Gastrocnemius medialis (tissue), 4 donors: ENCODE measurements at regions not wholly inside any gene's neighbourhood (a gene's known extent, or its start where the extent isn't known, plus 50 kb on each side); places are given as distances from the start of the nearest gene placed in this dataset.
"Not testable (repeated sequence)": the region's sequence is repeated elsewhere in the genome, so short reads cannot be mapped to it uniquely, and the experiment has no call there.

Experiments
- ATAC-seq, 2 donors: fragments of 150-250 bp; one replicate each; pipeline ENCODE4 v1.9.1; 2016
- DNase-seq, 2 donors: peaks; one replicate each; pipeline ENCODE4 v3.0.0-alpha.2; 2019
- H3K27ac ChIP-seq, 4 donors: fragments of 200-600 bp; sonication (generic); 1 replicate in 1 of 4; 2 replicates in 3 of 4; pipeline ENCODE4 v1.5.1; 2016 to 2018; ENCODE audit warnings: mild to moderate bottlenecking in 2 of 4, moderate library complexity in 1 of 4
- H3K27me3 ChIP-seq, 3 donors: fragments of 200-600 bp; sonication (generic) in 2 of 3; 1 replicate in 1 of 3; 2 replicates in 2 of 3; pipeline versions ENCODE4 v1.5.1 to v1.6.0; 2016 to 2019; ENCODE audit warnings: mild to moderate bottlenecking in 1 of 3, moderate library complexity in 1 of 3
- H3K36me3 ChIP-seq, 2 donors: fragments of 200-600 bp; sonication (generic) in 1 of 2; one replicate each; pipeline ENCODE4 v1.5.1; 2017 to 2018
- H3K4me1 ChIP-seq, 2 donors: fragments of 200-600 bp; sonication (generic) in 1 of 2; one replicate each; pipeline ENCODE4 v1.5.1; 2016 to 2017; ENCODE audit warnings: mild to moderate bottlenecking in 2 of 2
- H3K4me3 ChIP-seq, 4 donors: fragments of 200-600 bp; sonication (generic) in 3 of 4; 1 replicate in 1 of 4; 2 replicates in 3 of 4; pipeline ENCODE4 v1.5.1; 2016 to 2019; ENCODE audit warnings: mild to moderate bottlenecking in 2 of 4
- H3K9me3 ChIP-seq, 3 donors: fragments of 200-600 bp; sonication (generic) in 2 of 3; 1 replicate in 1 of 3; 2 replicates in 2 of 3; pipeline ENCODE4 v1.5.1; 2016 to 2019
- POLR2A ChIP-seq, 2 donors: fragments of 450-650 bp; IDR thresholded peaks; one replicate each; pipeline ENCODE4 v1.6.1; 2017; ENCODE audit warnings: antibody characterized with exemption in 2 of 2, mild to moderate bottlenecking in 2 of 2, moderate library complexity in 2 of 2
- in situ Hi-C, 4 donors: fragments of 200-750 bp; cut with MboI; loops; one replicate each; pipeline versions ENCODE4 v1.15.0 to v1.8.0; 2017; ENCODE audit warnings: low sequenced_read_pairs in 4 of 4
- intact Hi-C: fragments of 100-400 bp; cut with DNase I; formaldehyde crosslinking; loops from one replicate; pipeline ENCODE4 v1.15.1; 2023; ENCODE audit warnings: low total_unique reads
- TF ChIP-seq, protein P1 (sequence below), 5 experiments: fragments of 450-650 bp in 3 of 5; fragments of 200-600 bp in 2 of 5; sonication (generic) in 2 of 5; IDR thresholded peaks in 4 of 5; conservative IDR thresholded peaks in 1 of 5; 1 replicate in 4 of 5; 2 replicates in 1 of 5; pipeline ENCODE4 v1.5.1; 2016 to 2019; ENCODE audit warnings: antibody characterized with exemption in 5 of 5, mild to moderate bottlenecking in 3 of 5, moderate library complexity in 3 of 5

DNA sequence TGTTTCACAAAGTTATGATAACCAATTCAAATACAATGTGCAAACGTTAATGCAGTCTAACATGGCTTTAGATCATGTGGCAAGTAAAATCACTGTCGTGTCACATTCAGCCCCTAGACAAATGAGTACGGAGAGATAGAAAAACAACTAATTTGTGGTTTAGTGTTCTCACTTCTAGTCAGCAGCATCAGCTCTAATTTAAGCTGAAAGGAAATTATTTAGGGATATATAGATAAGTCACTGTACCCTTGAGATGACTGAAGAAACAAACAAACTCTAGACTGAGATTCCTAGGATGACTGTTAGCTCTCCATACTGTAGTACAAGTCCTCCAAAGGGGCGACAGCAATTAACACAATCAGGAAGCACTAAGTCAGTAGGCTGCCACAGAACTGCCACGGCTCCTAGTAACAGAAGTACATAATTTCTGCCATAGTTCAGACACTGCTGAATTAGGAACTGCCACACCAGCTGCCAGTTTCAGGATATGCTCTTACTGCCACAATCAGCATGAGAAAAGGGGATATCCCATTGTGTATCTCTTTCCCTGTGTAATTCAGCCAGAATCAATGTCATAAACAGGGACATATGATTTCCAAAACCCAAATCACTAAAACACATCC lies 150.4 kb upstream of the NEGR1 start:
- TF ChIP-seq POLR2A (IDR thresholded peaks at IDR 0.05), result no peak
- TF ChIP-seq, protein P1, sequence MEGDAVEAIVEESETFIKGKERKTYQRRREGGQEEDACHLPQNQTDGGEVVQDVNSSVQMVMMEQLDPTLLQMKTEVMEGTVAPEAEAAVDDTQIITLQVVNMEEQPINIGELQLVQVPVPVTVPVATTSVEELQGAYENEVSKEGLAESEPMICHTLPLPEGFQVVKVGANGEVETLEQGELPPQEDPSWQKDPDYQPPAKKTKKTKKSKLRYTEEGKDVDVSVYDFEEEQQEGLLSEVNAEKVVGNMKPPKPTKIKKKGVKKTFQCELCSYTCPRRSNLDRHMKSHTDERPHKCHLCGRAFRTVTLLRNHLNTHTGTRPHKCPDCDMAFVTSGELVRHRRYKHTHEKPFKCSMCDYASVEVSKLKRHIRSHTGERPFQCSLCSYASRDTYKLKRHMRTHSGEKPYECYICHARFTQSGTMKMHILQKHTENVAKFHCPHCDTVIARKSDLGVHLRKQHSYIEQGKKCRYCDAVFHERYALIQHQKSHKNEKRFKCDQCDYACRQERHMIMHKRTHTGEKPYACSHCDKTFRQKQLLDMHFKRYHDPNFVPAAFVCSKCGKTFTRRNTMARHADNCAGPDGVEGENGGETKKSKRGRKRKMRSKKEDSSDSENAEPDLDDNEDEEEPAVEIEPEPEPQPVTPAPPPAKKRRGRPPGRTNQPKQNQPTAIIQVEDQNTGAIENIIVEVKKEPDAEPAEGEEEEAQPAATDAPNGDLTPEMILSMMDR (IDR thresholded peaks at IDR 0.05 in 4 of 5, conservative IDR thresholded peaks at IDR 0.05 in 1 of 5), result no peak
- no peaks in the 10 kb centered on the region for H3K9me3 ChIP-seq
- no peaks in the 10 kb centered on the region for H3K36me3 ChIP-seq
- no peak for ATAC-seq
- in situ Hi-C loops (no loop called here), intact Hi-C loops (no loop called here)
- H3K4me1 ChIP-seq, result no peaks in the 10 kb centered on the region
- H3K27me3 ChIP-seq, result no peaks in the 10 kb centered on the region
- no peak overlapping the region for H3K27ac ChIP-seq
- DNase-seq, result no peak
- H3K4me3 ChIP-seq, result no peak overlapping the region

DNA sequence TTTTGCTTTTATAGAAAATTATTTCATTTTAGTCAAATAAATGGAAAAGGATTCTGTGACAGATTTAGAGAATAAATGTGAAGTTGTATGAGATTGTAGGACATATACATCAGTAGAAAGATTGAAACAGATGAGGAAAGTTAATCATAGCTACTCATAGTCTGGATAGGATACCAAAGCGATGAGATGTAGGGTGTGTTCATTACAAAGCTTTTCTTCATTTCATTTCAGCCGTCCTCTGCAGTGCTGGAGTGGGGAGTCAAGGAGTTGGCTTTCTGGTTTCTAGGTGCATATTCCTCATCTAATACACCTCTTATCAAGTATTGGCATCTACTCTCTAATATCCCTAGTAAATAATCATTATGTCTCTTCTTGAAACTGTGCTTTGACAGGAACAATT lies 149.5 kb upstream of the NEGR1 start:
- no peak overlapping the region for H3K4me3 ChIP-seq
- H3K4me1 ChIP-seq, result no peaks in the 10 kb centered on the region
- TF ChIP-seq, protein P1 (IDR thresholded peaks at IDR 0.05 in 4 of 5, conservative IDR thresholded peaks at IDR 0.05 in 1 of 5), result no peak
- TF ChIP-seq POLR2A (IDR thresholded peaks at IDR 0.05), result no peak
- intact Hi-C loops (no loop called here), in situ Hi-C loops (no loop called here)
- H3K9me3 ChIP-seq, result no peaks in the 10 kb centered on the region
- no peaks in the 10 kb centered on the region for H3K36me3 ChIP-seq
- no peak for DNase-seq
- no peak for ATAC-seq
- H3K27me3 ChIP-seq, result no peaks in the 10 kb centered on the region
- H3K27ac ChIP-seq, result no peak overlapping the region

DNA sequence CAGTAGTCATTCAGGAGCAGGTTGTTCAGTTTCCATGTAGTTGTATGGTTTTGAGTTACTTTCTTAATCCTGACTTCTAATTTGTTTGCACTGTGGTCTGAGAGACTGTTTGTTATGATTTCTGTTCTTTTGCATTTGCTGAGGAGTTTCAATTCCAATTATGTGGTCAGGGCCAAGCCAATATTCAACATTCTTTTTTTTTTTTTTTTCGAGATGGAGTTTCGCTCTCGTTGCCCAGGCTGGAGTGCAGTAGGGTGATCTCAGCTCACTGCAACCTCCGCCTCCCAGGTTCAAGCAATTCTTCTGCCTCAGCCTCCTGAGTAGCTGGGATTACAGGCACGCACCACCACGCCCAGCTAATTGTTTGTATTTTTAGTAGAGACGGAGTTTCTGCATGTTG lies 145.9 kb upstream of the NEGR1 start:
- intact Hi-C loops, DNase-seq, in situ Hi-C loops, H3K9me3 ChIP-seq, ATAC-seq, H3K27me3 ChIP-seq, H3K4me1 ChIP-seq, H3K27ac ChIP-seq, H3K4me3 ChIP-seq, H3K36me3 ChIP-seq: not testable (repeated sequence)

DNA sequence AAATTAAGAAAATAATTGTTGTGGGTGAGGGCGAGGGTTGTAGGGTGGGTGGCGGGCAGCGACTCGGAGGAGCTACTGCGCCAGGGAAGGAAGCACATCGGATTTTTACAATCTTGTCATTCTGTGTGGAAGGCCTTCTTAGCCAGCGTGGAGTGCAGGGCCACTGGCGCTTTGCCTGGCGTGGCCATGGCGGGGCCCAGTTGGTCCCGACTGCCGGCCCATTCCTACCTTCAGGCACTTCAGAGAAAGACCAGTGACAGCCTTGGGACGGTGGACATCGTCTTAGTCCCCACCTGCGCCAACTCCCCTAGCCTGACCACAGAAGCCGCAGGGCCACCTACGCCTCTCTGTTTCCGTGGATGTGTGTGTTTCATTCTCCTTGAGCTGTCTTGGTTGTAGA lies 136.9 kb upstream of the NEGR1 start:
- DNase-seq (no peak), ATAC-seq (no peak)
- Histone ChIP-seq H3K27me3 (no peaks in the 10 kb centered on the region), H3K36me3 (no peaks in the 10 kb centered on the region), H3K4me3 (no peak overlapping the region), H3K9me3 (no peaks in the 10 kb centered on the region), H3K4me1 (no peaks in the 10 kb centered on the region), H3K27ac (no peak overlapping the region)
- in situ Hi-C loops, result no loop called here
- no peak for TF ChIP-seq POLR2A (IDR thresholded peaks at IDR 0.05)
- TF ChIP-seq, protein P1 (IDR thresholded peaks at IDR 0.05 in 4 of 5, conservative IDR thresholded peaks at IDR 0.05 in 1 of 5), result no peak
- intact Hi-C loops, result no loop called here

DNA sequence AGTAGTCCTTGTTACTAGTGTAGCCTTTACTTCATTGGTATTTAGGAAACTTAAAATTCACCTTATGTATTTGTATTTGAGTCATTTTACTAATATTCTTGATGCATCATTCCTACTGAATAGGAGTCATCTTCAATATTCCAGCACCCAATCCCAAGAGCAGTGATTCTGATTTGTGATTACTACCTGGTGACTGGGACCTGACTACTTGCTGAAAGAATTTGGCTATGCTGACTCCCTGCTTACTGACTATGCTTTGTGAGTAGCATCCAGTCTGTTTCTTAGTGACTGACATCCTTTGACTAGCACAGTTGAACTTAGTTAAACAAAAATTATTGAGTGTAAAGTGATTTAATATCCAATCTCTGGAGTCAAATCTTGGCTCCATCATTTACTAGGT lies 129.9 kb upstream of the NEGR1 start:
- Histone ChIP-seq H3K27me3 (no peaks in the 10 kb centered on the region), H3K36me3 (no peaks in the 10 kb centered on the region), H3K9me3 (no peaks in the 10 kb centered on the region), H3K4me3 (no peak overlapping the region), H3K27ac (no peak overlapping the region), H3K4me1 (no peaks in the 10 kb centered on the region)
- in situ Hi-C loops, result no loop called here
- DNase-seq (no peak), ATAC-seq (no peak)
- intact Hi-C loops, result no loop called here
- TF ChIP-seq, protein P1 (IDR thresholded peaks at IDR 0.05 in 4 of 5, conservative IDR thresholded peaks at IDR 0.05 in 1 of 5), result no peak
- TF ChIP-seq POLR2A (IDR thresholded peaks at IDR 0.05), result no peak
